ENCODE measurements at regions not wholly inside any gene's neighbourhood (a gene's known extent, or its start where the extent isn't known, plus 50 kb on each side); places are given as distances from the start of the nearest gene placed in this dataset.
"Not testable (repeated sequence)": the region's sequence is repeated elsewhere in the genome, so short reads cannot be mapped to it uniquely, and the experiment has no call there.

DNA sequence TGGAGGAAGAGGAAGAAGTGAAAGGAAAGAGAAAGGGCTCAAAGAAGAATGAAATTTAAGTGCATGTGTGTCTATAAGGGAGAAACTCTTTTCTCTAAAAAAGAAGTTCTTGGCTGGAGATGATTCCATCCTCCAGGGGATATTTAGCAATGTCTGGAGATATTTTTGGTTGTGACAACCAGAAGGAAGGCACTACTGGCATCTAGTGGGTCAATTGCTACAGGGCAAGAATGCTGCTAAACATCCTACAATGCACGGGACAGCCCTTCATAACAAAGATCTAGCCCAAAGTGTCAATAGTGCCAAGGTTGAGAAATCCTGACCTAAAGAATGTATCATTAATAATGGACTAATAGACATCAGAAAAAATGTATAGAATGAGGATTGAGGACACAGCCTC, 57.4 kb upstream of the ST3GAL6 start:
- ATAC-seq (no peak), DNase-seq (no peak)
- no peaks in the 10 kb centered on the region for H3K36me3 ChIP-seq
- H3K4me3 ChIP-seq = no peak overlapping the region
- TF ChIP-seq, protein P1, sequence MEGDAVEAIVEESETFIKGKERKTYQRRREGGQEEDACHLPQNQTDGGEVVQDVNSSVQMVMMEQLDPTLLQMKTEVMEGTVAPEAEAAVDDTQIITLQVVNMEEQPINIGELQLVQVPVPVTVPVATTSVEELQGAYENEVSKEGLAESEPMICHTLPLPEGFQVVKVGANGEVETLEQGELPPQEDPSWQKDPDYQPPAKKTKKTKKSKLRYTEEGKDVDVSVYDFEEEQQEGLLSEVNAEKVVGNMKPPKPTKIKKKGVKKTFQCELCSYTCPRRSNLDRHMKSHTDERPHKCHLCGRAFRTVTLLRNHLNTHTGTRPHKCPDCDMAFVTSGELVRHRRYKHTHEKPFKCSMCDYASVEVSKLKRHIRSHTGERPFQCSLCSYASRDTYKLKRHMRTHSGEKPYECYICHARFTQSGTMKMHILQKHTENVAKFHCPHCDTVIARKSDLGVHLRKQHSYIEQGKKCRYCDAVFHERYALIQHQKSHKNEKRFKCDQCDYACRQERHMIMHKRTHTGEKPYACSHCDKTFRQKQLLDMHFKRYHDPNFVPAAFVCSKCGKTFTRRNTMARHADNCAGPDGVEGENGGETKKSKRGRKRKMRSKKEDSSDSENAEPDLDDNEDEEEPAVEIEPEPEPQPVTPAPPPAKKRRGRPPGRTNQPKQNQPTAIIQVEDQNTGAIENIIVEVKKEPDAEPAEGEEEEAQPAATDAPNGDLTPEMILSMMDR (IDR thresholded peaks at IDR 0.05 in 4 of 5, conservative IDR thresholded peaks at IDR 0.05 in 1 of 5) = no peak
- no peak for TF ChIP-seq POLR2A (IDR thresholded peaks at IDR 0.05)
- intact Hi-C loops (cut with DNase I; ENCODE audit: low total_unique reads) = no loop called here
- no peaks in the 10 kb centered on the region for H3K4me1 ChIP-seq
- in situ Hi-C loops (cut with MboI; ENCODE audit: low sequenced_read_pairs in 4 of 4) = loop anchor here in 1 of 4 donors (25.0 kb wide), 1 partner anchor 93 kb away; no protein-coding TSS in a partner anchor
- no peak overlapping the region for H3K27ac ChIP-seq
- H3K9me3 ChIP-seq = no peaks in the 10 kb centered on the region
- no peaks in the 10 kb centered on the region for H3K27me3 ChIP-seq

DNA sequence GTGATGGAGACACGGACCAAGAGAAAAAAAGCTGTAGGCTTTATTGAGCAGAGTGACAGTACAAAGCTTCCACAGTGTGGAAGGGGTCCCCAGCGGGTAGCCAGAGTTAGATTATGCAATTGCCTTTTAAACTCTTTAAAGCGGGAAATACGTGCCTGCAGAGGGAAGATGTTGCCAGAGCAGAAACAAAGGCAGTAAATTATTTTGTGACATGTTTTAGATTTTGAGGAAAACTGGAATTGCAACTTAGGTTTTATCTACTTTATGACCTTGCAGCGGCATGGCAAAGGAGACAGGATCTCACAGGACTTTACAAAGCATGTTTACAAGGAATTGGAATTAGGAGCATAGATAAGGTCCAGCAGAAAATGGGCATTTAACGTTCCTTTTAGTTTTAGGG, 54.5 kb upstream of the ST3GAL6 start:
- H3K27ac ChIP-seq; H3K9me3 ChIP-seq; DNase-seq; H3K4me1 ChIP-seq; H3K4me3 ChIP-seq; ATAC-seq; H3K36me3 ChIP-seq; H3K27me3 ChIP-seq; intact Hi-C loops (cut with DNase I; ENCODE audit: low total_unique reads): not testable (repeated sequence)
- in situ Hi-C loops (cut with MboI; ENCODE audit: low sequenced_read_pairs in 4 of 4) = loop anchor here in 1 of 4 donors (25.0 kb wide), 1 partner anchor 96 kb away; no protein-coding TSS in a partner anchor

DNA sequence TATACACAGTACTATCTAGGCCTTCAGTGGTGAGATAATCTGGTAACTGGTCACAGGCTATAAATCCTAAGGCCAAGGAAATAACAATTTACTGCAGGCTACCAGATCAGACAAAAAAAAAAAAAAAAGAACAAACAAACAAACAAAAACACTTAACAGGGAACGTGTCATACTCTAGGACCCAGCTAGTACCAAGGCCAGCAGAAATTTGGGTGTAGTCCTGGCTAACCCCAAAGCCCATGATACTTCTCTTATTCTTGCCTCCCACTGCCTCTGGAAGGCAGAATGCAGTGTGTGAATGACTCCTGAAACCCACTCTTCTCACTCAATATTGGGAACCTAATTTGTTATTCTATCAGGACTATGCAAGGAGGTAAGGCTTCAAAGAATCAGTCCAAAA, 53.7 kb upstream of the ST3GAL6 start:
- H3K36me3 ChIP-seq = no peaks in the 10 kb centered on the region
- H3K9me3 ChIP-seq = no peaks in the 10 kb centered on the region
- in situ Hi-C loops (cut with MboI; ENCODE audit: low sequenced_read_pairs in 4 of 4) (loop anchor here in 1 of 4 donors (25.0 kb wide), 1 partner anchor 97 kb away; no protein-coding TSS in a partner anchor), intact Hi-C loops (cut with DNase I; ENCODE audit: low total_unique reads) (no loop called here)
- H3K4me3 ChIP-seq = no peak overlapping the region
- DNase-seq (no peak), ATAC-seq (no peak)
- no peaks in the 10 kb centered on the region for H3K4me1 ChIP-seq
- H3K27ac ChIP-seq = no peak overlapping the region
- no peaks in the 10 kb centered on the region for H3K27me3 ChIP-seq
- no peak for TF ChIP-seq POLR2A (IDR thresholded peaks at IDR 0.05)
- TF ChIP-seq, protein P1 (IDR thresholded peaks at IDR 0.05 in 4 of 5, conservative IDR thresholded peaks at IDR 0.05 in 1 of 5) = no peak

DNA sequence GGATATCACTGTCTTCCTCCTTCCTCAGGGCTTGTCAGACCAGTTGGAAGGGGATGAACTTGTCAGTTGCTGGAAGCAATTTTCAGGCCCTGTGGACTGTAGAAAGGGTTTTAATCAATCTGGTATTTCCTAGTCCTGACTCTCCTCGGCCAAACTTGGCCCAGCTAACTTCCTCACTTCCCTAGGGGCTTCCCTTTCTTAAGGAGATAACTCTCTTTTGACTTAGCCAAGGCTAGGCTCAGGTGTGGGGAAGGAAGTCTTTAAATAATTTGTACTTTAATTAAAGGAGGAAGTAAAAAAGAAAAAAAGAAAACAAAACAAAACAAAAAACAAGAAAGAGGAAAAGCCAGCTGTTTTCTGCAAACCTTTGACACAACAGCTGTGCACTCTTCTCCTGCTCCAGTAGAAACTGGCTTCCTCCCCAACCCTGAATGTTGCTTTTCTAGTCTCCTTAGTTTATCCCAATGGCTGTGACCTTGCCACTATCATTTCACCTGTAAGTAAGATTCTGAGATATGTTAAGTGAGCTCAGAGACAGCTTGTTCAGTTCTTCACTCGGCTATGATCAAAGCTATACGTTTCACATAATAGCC, 53.0 kb upstream of the ST3GAL6 start:
- Histone ChIP-seq H3K4me3 (no peak overlapping the region), H3K27me3 (no peaks in the 10 kb centered on the region), H3K36me3 (no peaks in the 10 kb centered on the region), H3K4me1 (no peaks in the 10 kb centered on the region), H3K27ac (no peak overlapping the region), H3K9me3 (no peaks in the 10 kb centered on the region)
- TF ChIP-seq, protein P1 (IDR thresholded peaks at IDR 0.05 in 4 of 5, conservative IDR thresholded peaks at IDR 0.05 in 1 of 5) = no peak
- TF ChIP-seq POLR2A (IDR thresholded peaks at IDR 0.05) = no peak
- ATAC-seq (no peak), DNase-seq (no peak)
- in situ Hi-C loops (cut with MboI; ENCODE audit: low sequenced_read_pairs in 4 of 4) (loop anchor here in 1 of 4 donors (25.0 kb wide), 1 partner anchor 98 kb away; no protein-coding TSS in a partner anchor), intact Hi-C loops (cut with DNase I; ENCODE audit: low total_unique reads) (no loop called here)

DNA sequence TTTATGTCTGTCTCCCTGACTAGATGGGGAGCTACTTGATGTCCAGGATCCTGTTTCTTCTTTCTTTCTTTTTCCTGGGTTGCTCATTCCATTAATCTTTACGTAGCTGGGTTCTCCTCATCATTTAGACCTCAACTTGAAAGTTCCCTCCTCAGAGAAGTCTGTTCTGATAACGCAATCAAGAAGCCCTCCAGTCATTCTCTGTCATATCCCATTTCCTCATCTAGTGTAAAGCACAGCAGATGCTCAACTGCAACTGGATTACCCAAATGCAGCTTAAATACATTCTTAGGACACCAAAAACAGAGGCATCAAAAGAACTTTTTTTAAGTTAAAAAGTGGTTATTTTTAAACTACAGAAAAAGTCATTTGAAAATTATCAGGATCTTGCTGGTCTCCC, 51.7 kb upstream of the ST3GAL6 start:
- no peaks in the 10 kb centered on the region for H3K4me1 ChIP-seq
- no peaks in the 10 kb centered on the region for H3K27me3 ChIP-seq
- intact Hi-C loops (cut with DNase I; ENCODE audit: low total_unique reads) (no loop called here), in situ Hi-C loops (cut with MboI; ENCODE audit: low sequenced_read_pairs in 4 of 4) (loop anchor here in 1 of 4 donors (25.0 kb wide), 1 partner anchor 99 kb away; no protein-coding TSS in a partner anchor)
- TF ChIP-seq, protein P1 (IDR thresholded peaks at IDR 0.05 in 4 of 5, conservative IDR thresholded peaks at IDR 0.05 in 1 of 5) = no peak
- no peak for TF ChIP-seq POLR2A (IDR thresholded peaks at IDR 0.05)
- H3K27ac ChIP-seq = no peak overlapping the region
- H3K4me3 ChIP-seq = no peak overlapping the region
- H3K36me3 ChIP-seq = no peaks in the 10 kb centered on the region
- H3K9me3 ChIP-seq = no peaks in the 10 kb centered on the region
- DNase-seq (no peak), ATAC-seq (no peak)

Data from gastrocnemius medialis (tissue), 4 donors.